K562 (cell line): ENCODE measurements at regions not wholly inside any gene's neighbourhood (a gene's known extent, or its start where the extent isn't known, plus 50 kb on each side); places are given as distances from the start of the nearest gene placed in this dataset.

Source experiments
- ATAC-seq: fragments of 200-7000 bp; cut with Tn5 transposase; 3 replicates; pipeline ENCODE4 v1.9.1; 2020; ENCODE audit warnings: moderate library complexity
- BruUV-seq: library from RNA; stranded (reverse); fragments of 400-500 nt; replicated peaks from 2 replicates; lab custom pipeline; 2021; lab: Mats Ljungman, UMichigan
- CTCF ChIA-PET: fragments of 300-600 bp; formaldehyde crosslinking; extraction: SDS; loops from one replicate; lab custom pipeline; 2021; ENCODE audit warnings: low intra/inter-chr PET ratio; lab: Yijun Ruan, JAX
- POLR2A ChIA-PET: fragments of 300-600, 350-650 bp; sonication (Branson Sonifier 250); formaldehyde crosslinking; extraction: SDS; loops from one replicate; lab custom pipeline; 2021; ENCODE audit warnings: antibody characterized with exemption, inconsistent platforms; lab: Yijun Ruan, JAX
- DNase-seq, 4 experiments: peaks; one replicate each; pipeline versions ENCODE4 v3.0.0 to v3.0.0-alpha.2; 2011 to 2018; ENCODE audit warnings: low spot score in 3 of 4, mixed read lengths in 3 of 4; ENCODE audit errors: extremely low read depth in 1 of 4
- FAIRE-seq: peaks from 2 replicates; lab custom pipeline; 2011; peaks lifted over from hg19 to GRCh38; lab: Jason Lieb, UNC
- H2AFZ ChIP-seq: 2 replicates; pipeline ENCODE4 v1.6.0; 2011; ENCODE audit warnings: low read depth, low read length, control low read depth, inconsistent platforms
- H3K27ac ChIP-seq: fragments of 200-600 bp; 3 replicates; pipeline ENCODE4 v1.8.0; 2011; ENCODE audit warnings: low read depth, mild to moderate bottlenecking, control low read depth, inconsistent platforms, low read length, moderate library complexity, mixed read lengths; ENCODE audit errors: extremely low read depth
- H3K27me3 ChIP-seq, 2 experiments: fragments of 300-600 bp in 1 of 2; 2 replicates in 1 of 2; 3 replicates in 1 of 2; pipeline versions ENCODE4 v1.6.0 to v1.8.0; 2011; ENCODE audit warnings: inconsistent platforms in 2 of 2, low read length in 2 of 2, mild to moderate bottlenecking in 1 of 2, mixed read lengths in 1 of 2, moderate library complexity in 1 of 2; ENCODE audit not compliant: control insufficient read depth in 2 of 2, insufficient read depth in 2 of 2
- H3K36me3 ChIP-seq: fragments of 300-600 bp; 3 replicates; pipeline ENCODE4 v1.8.0; 2011; ENCODE audit warnings: mild to moderate bottlenecking, low read length, inconsistent platforms; ENCODE audit not compliant: control insufficient read depth, insufficient read depth
- H3K4me1 ChIP-seq, 2 experiments: fragments of 200-600 bp in 1 of 2; replicated peaks in 1 of 2; 2 replicates in 1 of 2; 3 replicates in 1 of 2; pipeline versions ENCODE4 v1.5.1 to v1.8.0; 2011; ENCODE audit warnings: inconsistent platforms in 2 of 2, low read length in 2 of 2, mild to moderate bottlenecking in 1 of 2, mixed read lengths in 1 of 2, moderate library complexity in 1 of 2; ENCODE audit not compliant: control insufficient read depth in 2 of 2, insufficient read depth in 2 of 2
- H3K4me2 ChIP-seq: 2 replicates; pipeline ENCODE4 v1.6.1; 2011; ENCODE audit warnings: low read length, control low read depth, inconsistent platforms, mixed read lengths; ENCODE audit not compliant: insufficient read depth
- H3K4me3 ChIP-seq: fragments of 200-600 bp; sonication (generic), shearing (Covaris generic); 2 replicates; pipeline ENCODE4 v1.5.1; 2016; ENCODE audit warnings: control low read depth, inconsistent platforms
- H3K79me2 ChIP-seq: fragments of 200-600 bp; 3 replicates; pipeline ENCODE4 v1.8.0; 2011; ENCODE audit warnings: low read length, inconsistent platforms; ENCODE audit not compliant: control insufficient read depth, insufficient read depth
- H3K9ac ChIP-seq, 2 experiments: 2 replicates each; pipeline versions ENCODE4 v1.6.0 to v1.6.1; 2011; ENCODE audit warnings: low read depth in 2 of 2, low read length in 2 of 2, control low read depth in 1 of 2, inconsistent platforms in 1 of 2, mild to moderate bottlenecking in 1 of 2, mixed read lengths in 1 of 2; ENCODE audit not compliant: insufficient read depth in 1 of 2
- H3K9me1 ChIP-seq: one replicate; pipeline ENCODE4 v1.6.0; 2011; ENCODE audit warnings: inconsistent platforms, mild to moderate bottlenecking, low read length, moderate library complexity; ENCODE audit not compliant: control insufficient read depth, insufficient read depth
- H3K9me3 ChIP-seq: replicated peaks from 2 replicates; pipeline ENCODE4 v1.5.1; 2011; ENCODE audit warnings: low read depth, low read length, inconsistent platforms; ENCODE audit not compliant: control insufficient read depth, insufficient read depth
- H4K20me1 ChIP-seq: replicated peaks from 2 replicates; pipeline ENCODE4 v1.6.1; 2011; ENCODE audit warnings: low read length, inconsistent platforms, mixed read lengths; ENCODE audit not compliant: control insufficient read depth, insufficient read depth
- HOMEZ ChIP-seq: fragments of 250-450 bp; sonication (Bioruptor Pico); IDR thresholded peaks from 2 replicates; pipeline ENCODE4 v1.4.0; 2020; ENCODE audit warnings: mild to moderate bottlenecking, moderate library complexity
- IFI16 ChIP-seq: fragments of 250-450 bp; sonication (Bioruptor Pico); IDR thresholded peaks from 2 replicates; pipeline ENCODE4 v2.1.2; 2022; ENCODE audit warnings: mild to moderate bottlenecking, inconsistent platforms
- MTF1 ChIP-seq: fragments of 250-450 bp; sonication (Bioruptor Pico); IDR thresholded peaks from 2 replicates; pipeline ENCODE4 v1.9.0; 2021; ENCODE audit warnings: moderate library complexity, mild to moderate bottlenecking, inconsistent platforms, borderline replicate concordance
- NR2C1 ChIP-seq, 2 experiments: fragments of 450-650 bp; IDR thresholded peaks; 2 replicates each; pipeline ENCODE4 v1.6.1; 2017; ENCODE audit warnings: mild to moderate bottlenecking in 2 of 2, antibody characterized with exemption in 1 of 2, inconsistent platforms in 1 of 2, missing compliant biosample characterization in 1 of 2, missing genetic modification characterization in 1 of 2
- NR2C2 ChIP-seq, 2 experiments: fragments of 200-800 bp in 1 of 2; sonication (Bioruptor generic) in 1 of 2; sonication (generic) in 1 of 2; formaldehyde crosslinking in 1 of 2; IDR thresholded peaks; 2 replicates each; pipeline versions ENCODE4 v1.6.1 to v1.8.0; 2016 to 2022; ENCODE audit warnings: mild to moderate bottlenecking in 1 of 2, missing compliant biosample characterization in 1 of 2, missing genetic modification characterization in 1 of 2, missing genetic modification reagents in 1 of 2
- POLR3A ChIP-seq: IDR thresholded peaks from 2 replicates; pipeline ENCODE4 v1.6.1; 2011; ENCODE audit warnings: borderline replicate concordance, mild to moderate bottlenecking, moderate library complexity; ENCODE audit not compliant: insufficient read length, insufficient read depth; ENCODE audit errors: extremely low read depth
- ZNF316 ChIP-seq: fragments of 450-650 bp; IDR thresholded peaks from 2 replicates; pipeline ENCODE4 v1.6.1; 2016
- ZNF445 ChIP-seq: fragments of 250-450 bp; sonication (Bioruptor Pico); IDR thresholded peaks from 2 replicates; pipeline ENCODE4 v1.4.0; 2020; ENCODE audit warnings: low read depth, mild to moderate bottlenecking, moderate library complexity
- ZNF507 ChIP-seq: conservative IDR thresholded peaks from 2 replicates; pipeline ENCODE4 v1.6.1; 2017; ENCODE audit warnings: missing genetic modification characterization, missing compliant biosample characterization
- WGBS: fragments of 100-300 bp; shearing (Covaris generic); methylation state at CpG from one replicate; pipeline ENCODE4 v1.1.6; 2016; ENCODE audit warnings: low coverage, mixed read lengths; ENCODE audit not compliant: insufficient coverage; ENCODE audit errors: missing lambda C conversion rate; 5-methylcytosine and 5-hydroxymethylcytosine counted together
- in situ Hi-C: fragments of 300-500 bp; cut with MboI; formaldehyde crosslinking; loops from 4 replicates; pipeline ENCODE4 v1.15.0; 2018; ENCODE audit warnings: inconsistent platforms, mixed read lengths
- intact Hi-C: fragments of 100-400 bp; cut with micrococcal nuclease; formaldehyde crosslinking; loops from 2 replicates; pipeline ENCODE4 v1.14.2; 2022
- TF ChIP-seq, protein P1 (sequence below): fragments of 450-650 bp; IDR thresholded peaks from 2 replicates; pipeline ENCODE4 v1.7.1; 2018; ENCODE audit warnings: mild to moderate bottlenecking, low read depth; ENCODE audit not compliant: partially characterized antibody

DNA sequence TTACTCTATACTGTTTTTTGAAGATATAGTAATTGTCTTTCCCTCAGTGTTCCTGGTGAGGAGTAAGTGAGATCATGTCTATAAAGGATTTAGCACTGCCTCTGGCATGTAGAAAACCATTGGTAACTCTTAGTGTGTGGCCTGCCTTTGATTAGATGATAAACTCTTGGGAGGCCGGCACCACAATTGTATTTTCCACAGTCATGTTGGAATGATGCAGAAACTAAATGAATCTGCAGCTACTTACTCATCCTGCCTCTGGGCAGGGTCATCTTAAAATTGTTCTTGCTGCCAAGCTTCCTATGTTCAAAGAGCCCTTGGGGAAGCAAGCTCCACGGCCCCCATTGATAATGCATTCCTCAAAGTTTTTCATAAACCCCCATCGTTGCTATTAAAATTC, 204.6 kb downstream of the ANKRD7 start:
- Histone ChIP-seq H3K79me2 (no peaks in the 10 kb centered on the region), H2AFZ (no peak overlapping the region), H3K36me3 (no peaks in the 10 kb centered on the region), H3K9me1 (no peaks in the 10 kb centered on the region), H3K27me3 (no peaks in the 10 kb centered on the region), H3K9ac (no peak overlapping the region), H3K4me2 (no peak overlapping the region), H3K4me3 (no peak overlapping the region), H3K27ac (no peak overlapping the region), H3K9me3 (no peaks in the 10 kb centered on the region; the same call in 1 of the 2 replicates), H3K4me1 (no peaks in the 10 kb centered on the region), H4K20me1 (no peaks in the 10 kb centered on the region)
- no peak for TF ChIP-seq ZNF507 (tag)
- 2% methylated on average over 3 of the region's 3 CpGs for WGBS
- DNase-seq (no peak), ATAC-seq (no peak), FAIRE-seq (no peak)
- POLR2A ChIA-PET: no interaction called here
- no TSS peak for BruUV-seq
- CTCF ChIA-PET: no interaction called here
- in situ Hi-C loops: no loop called here
- intact Hi-C loops: no loop called here

DNA sequence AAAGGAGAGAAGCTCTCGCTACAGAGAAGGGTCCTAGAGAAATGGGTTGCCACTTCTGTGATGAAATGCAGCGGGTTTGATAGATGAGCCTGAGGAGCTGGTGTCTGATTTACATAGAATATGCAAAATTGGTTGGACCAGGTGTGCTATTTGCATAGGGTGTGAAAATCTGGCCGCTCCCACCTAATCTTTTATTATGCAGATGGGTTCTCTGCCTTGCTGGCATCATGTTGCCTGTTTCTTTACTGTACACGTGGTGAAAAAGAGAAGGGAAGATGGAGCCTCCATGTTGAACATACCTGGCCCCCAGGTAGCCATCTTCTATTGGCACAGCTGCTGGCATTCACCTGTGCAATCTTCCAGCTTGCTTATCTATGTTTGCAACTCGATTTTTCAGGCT, 212.2 kb downstream of the ANKRD7 start:
- Histone ChIP-seq H3K4me3 (no peak overlapping the region), H3K4me1 (no peaks in the 10 kb centered on the region), H3K9me3 (no peaks in the 10 kb centered on the region; the same call in none of the 2 replicates), H3K79me2 (no peaks in the 10 kb centered on the region), H3K36me3 (no peaks in the 10 kb centered on the region), H3K9me1 (no peaks in the 10 kb centered on the region), H3K4me2 (no peak overlapping the region)
- FAIRE-seq (no peak), DNase-seq (no peak)
- no peak for TF ChIP-seq NR2C2 (CRISPR knock-in tag; IDR thresholded peaks at IDR 0.05)
- TF ChIP-seq NR2C2 (tag; IDR thresholded peaks at IDR 0.05): no peak
- TF ChIP-seq MTF1 (CRISPR knock-in tag): no peak
- no peak for TF ChIP-seq IFI16 (CRISPR knock-in tag)
- no peak for TF ChIP-seq ZNF316
- no peak for TF ChIP-seq ZNF445 (CRISPR knock-in tag)
- TF ChIP-seq NR2C1 (IDR thresholded peaks at IDR 0.05): no peak
- no peak for TF ChIP-seq NR2C1 (tag; IDR thresholded peaks at IDR 0.05)
- no peak for TF ChIP-seq POLR3A
- TF ChIP-seq, protein P1, sequence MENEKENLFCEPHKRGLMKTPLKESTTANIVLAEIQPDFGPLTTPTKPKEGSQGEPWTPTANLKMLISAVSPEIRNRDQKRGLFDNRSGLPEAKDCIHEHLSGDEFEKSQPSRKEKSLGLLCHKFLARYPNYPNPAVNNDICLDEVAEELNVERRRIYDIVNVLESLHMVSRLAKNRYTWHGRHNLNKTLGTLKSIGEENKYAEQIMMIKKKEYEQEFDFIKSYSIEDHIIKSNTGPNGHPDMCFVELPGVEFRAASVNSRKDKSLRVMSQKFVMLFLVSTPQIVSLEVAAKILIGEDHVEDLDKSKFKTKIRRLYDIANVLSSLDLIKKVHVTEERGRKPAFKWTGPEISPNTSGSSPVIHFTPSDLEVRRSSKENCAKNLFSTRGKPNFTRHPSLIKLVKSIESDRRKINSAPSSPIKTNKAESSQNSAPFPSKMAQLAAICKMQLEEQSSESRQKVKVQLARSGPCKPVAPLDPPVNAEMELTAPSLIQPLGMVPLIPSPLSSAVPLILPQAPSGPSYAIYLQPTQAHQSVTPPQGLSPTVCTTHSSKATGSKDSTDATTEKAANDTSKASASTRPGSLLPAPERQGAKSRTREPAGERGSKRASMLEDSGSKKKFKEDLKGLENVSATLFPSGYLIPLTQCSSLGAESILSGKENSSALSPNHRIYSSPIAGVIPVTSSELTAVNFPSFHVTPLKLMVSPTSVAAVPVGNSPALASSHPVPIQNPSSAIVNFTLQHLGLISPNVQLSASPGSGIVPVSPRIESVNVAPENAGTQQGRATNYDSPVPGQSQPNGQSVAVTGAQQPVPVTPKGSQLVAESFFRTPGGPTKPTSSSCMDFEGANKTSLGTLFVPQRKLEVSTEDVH: no peak
- TF ChIP-seq HOMEZ (CRISPR knock-in tag): no peak
- TF ChIP-seq, all 486 proteins: peak for 0
- intact Hi-C loops: no loop called here
- no TSS peak for BruUV-seq
- H3K9ac ChIP-seq: no peak overlapping the region
- WGBS: 0% methylated on average over 5 of the region's 5 CpGs
- CTCF ChIA-PET: no interaction called here
- H2AFZ ChIP-seq: no peak overlapping the region
- in situ Hi-C loops: no loop called here
- ATAC-seq: no peak
- POLR2A ChIA-PET: no interaction called here
- no peaks in the 10 kb centered on the region for H4K20me1 ChIP-seq
- H3K27me3 ChIP-seq: no peaks in the 10 kb centered on the region
- no peak overlapping the region for H3K27ac ChIP-seq
